Prostate gland (tissue), 2 donors: ENCODE measurements at regions not wholly inside any gene's neighbourhood (a gene's known extent, or its start where the extent isn't known, plus 50 kb on each side); places are given as distances from the start of the nearest gene placed in this dataset.

Experiments used
- CTCF ChIP-seq, 4 experiments: fragments of 200-600 bp in 2 of 4; fragments of 450-650 bp in 2 of 4; sonication (generic) in 2 of 4; IDR thresholded peaks; 1 replicate in 3 of 4; 2 replicates in 1 of 4; pipeline ENCODE4 v1.5.1; 2016 to 2019; ENCODE audit warnings: antibody characterized with exemption in 4 of 4, mild to moderate bottlenecking in 2 of 4, moderate library complexity in 2 of 4
- POLR2AphosphoS5 ChIP-seq: sonication (generic); formaldehyde crosslinking; IDR thresholded peaks from one replicate; pipeline ENCODE4 v1.6.1; 2017; ENCODE audit warnings: antibody characterized with exemption

- TF ChIP-seq CTCF (IDR thresholded peaks at IDR 0.05): no peak
- no peak for TF ChIP-seq POLR2AphosphoS5
These were observed 88.0 kb upstream of the ROPN1 start for GRCh38 chr3:124079912-124080276.
